IPS-18a (cell line): ENCODE measurements at regions not wholly inside any gene's neighbourhood (a gene's known extent, or its start where the extent isn't known, plus 50 kb on each side); places are given as distances from the start of the nearest gene placed in this dataset.

ENCODE experiments used
- H3K27ac ChIP-seq: one replicate; pipeline ENCODE4 v1.5.1; 2013; ENCODE audit warnings: low read length
- H3K27me3 ChIP-seq: one replicate; pipeline ENCODE4 v1.6.1; 2013; ENCODE audit warnings: mild to moderate bottlenecking, low read length; ENCODE audit not compliant: control insufficient read depth, insufficient read depth
- H3K36me3 ChIP-seq: one replicate; pipeline ENCODE4 v1.6.1; 2013; ENCODE audit warnings: low read depth, low read length; ENCODE audit not compliant: control insufficient read depth
- H3K4me1 ChIP-seq: one replicate; pipeline ENCODE4 v1.6.1; 2013; ENCODE audit warnings: low read depth, low read length; ENCODE audit not compliant: control insufficient read depth
- H3K4me3 ChIP-seq: one replicate; pipeline ENCODE4 v1.5.1; 2013; ENCODE audit warnings: low read length
- H3K9ac ChIP-seq: one replicate; pipeline ENCODE4 v1.6.1; 2013; ENCODE audit warnings: mild to moderate bottlenecking, low read length, moderate library complexity
- H3K9me3 ChIP-seq: one replicate; pipeline ENCODE4 v1.6.1; 2013; ENCODE audit warnings: low read depth, low read length; ENCODE audit not compliant: control insufficient read depth

DNA sequence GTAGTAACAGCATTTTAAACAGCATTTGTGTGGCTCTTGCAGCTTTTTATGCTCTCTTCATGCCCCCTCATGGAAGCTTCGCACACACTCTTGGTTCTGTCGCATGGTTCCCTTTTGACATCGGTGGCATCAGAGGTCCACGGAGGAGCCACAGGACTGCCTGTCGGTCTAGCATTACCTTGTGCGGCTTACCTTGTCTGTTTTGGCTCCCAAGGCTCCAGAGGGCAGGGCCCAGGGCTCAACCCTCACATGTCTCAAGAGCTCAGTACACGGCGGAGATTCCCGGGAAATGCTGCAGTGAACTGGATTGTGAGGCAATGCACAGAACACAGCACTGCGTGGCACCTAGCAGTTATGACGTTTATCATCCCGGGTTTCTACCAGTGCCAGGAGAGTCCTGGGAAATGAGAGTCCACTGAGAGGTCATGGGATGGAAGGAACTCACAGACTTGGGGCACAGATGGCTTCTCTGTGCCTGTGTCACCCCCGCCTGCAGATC lies 1015.8 kb downstream of the TBC1D22A start:
- Histone ChIP-seq H3K27me3 (no peaks in the 10 kb centered on the region), H3K9me3 (no peaks in the 10 kb centered on the region), H3K4me1 (peaks cover 11% of the 10 kb centered on the region), H3K4me3 (no peak overlapping the region), H3K27ac (no peak overlapping the region), H3K36me3 (no peaks in the 10 kb centered on the region), H3K9ac (no peak overlapping the region)

DNA sequence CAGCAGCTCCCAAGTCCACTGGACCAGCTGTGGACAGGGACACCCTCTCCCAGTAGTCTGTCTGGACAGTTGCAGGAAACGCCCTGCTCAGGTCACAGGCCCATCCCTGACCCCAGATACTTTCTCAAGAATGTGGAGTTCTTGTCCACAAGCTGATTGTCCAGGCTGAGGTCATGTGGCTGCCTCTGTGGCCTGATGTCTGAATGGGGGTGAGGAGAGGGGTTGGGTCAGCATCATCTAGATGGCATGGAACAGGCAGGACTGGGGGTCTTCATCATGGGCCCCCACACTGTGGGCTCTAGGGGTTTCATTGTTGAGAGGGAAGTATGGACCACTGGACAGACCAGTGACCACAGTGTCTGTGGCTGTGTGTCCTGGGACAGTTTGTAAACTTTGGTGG lies 1015.0 kb downstream of the TBC1D22A start:
- Histone ChIP-seq H3K4me3 (no peak overlapping the region), H3K9me3 (no peaks in the 10 kb centered on the region), H3K9ac (no peak overlapping the region), H3K4me1 (peaks cover 11% of the 10 kb centered on the region), H3K27me3 (no peaks in the 10 kb centered on the region), H3K36me3 (no peaks in the 10 kb centered on the region), H3K27ac (no peak overlapping the region)

- Histone ChIP-seq H3K4me1 (peaks cover 11% of the 10 kb centered on the region), H3K4me3 (no peak overlapping the region), H3K9me3 (no peaks in the 10 kb centered on the region), H3K36me3 (no peaks in the 10 kb centered on the region), H3K9ac (no peak overlapping the region), H3K27ac (no peak overlapping the region), H3K27me3 (no peaks in the 10 kb centered on the region)
Measured at GRCh38 chr22:47776329-47776728, 1013.9 kb downstream of the TBC1D22A start.

DNA sequence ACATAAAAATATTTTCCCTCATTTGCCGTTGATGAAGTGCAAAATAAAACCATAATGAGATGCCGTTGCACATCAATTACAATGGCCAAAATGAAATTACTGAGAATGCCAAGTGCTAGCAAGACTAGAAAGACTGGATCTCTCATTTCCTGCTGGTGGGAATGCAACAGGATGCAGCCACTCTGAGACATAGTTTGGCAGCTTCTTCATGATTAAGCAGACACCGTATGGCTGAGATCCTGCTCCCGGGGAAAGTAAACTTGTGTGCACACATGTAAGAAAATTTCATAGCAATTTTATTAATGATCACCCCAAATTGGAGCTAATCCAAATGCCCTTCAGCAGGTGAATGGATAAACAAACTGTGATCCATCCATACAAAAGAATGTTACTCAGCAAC lies 1013.2 kb downstream of the TBC1D22A start:
- no peak overlapping the region for H3K4me3 ChIP-seq
- H3K36me3 ChIP-seq, result no peaks in the 10 kb centered on the region
- no peak overlapping the region for H3K27ac ChIP-seq
- no peaks in the 10 kb centered on the region for H3K9me3 ChIP-seq
- no peaks in the 10 kb centered on the region for H3K27me3 ChIP-seq
- H3K9ac ChIP-seq, result no peak overlapping the region
- peaks cover 11% of the 10 kb centered on the region for H3K4me1 ChIP-seq

DNA sequence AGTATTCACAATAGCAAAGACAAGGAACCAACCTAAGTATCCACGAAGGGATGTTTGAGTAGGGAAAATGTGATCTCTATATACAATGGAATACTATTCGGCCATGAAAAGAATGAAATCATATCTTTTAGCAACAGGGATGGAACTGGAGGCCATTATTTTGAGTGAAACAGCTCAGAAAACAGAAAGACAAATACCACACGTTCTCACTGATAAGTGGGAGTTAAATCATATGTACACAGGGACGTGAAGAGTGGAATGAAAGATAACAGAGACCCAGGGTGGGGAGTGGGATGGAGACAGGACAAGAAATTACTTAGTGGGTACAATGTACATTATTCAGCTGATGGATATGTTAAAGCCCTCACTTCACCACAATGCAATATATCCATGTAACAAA lies 1012.7 kb downstream of the TBC1D22A start:
- Histone ChIP-seq H3K27me3 (no peaks in the 10 kb centered on the region), H3K4me1 (peaks cover 11% of the 10 kb centered on the region), H3K9ac (no peak overlapping the region), H3K27ac (no peak overlapping the region), H3K9me3 (no peaks in the 10 kb centered on the region), H3K4me3 (no peak overlapping the region), H3K36me3 (no peaks in the 10 kb centered on the region)

GRCh38 chr22:47773635-47774034 lies 1011.2 kb downstream of the TBC1D22A start:
- Histone ChIP-seq H3K4me1 (peaks cover 11% of the 10 kb centered on the region), H3K9me3 (no peaks in the 10 kb centered on the region), H3K27me3 (no peaks in the 10 kb centered on the region), H3K9ac (no peak overlapping the region), H3K27ac (no peak overlapping the region), H3K36me3 (no peaks in the 10 kb centered on the region), H3K4me3 (no peak overlapping the region)

DNA sequence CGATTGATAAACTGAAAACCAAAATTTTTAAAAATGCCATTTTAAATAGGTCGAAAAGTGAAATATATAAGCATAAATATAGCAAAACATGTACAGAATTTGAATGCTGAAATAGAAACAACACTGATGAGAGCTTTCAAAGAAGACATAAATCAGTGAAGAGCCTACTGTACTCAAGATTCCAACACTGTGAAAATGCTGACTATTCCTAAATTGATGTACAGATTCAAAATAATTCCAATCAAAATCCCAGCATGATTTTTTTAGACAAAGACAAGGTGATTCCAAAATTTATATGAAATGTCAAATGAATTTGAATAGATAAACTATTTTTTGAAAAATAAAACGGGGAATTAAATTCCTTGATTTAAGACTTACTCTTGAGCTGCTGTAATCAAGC lies 1010.4 kb downstream of the TBC1D22A start:
- Histone ChIP-seq H3K27ac (no peak overlapping the region), H3K27me3 (no peaks in the 10 kb centered on the region), H3K4me1 (peaks cover 11% of the 10 kb centered on the region), H3K9ac (no peak overlapping the region), H3K4me3 (no peak overlapping the region), H3K36me3 (no peaks in the 10 kb centered on the region), H3K9me3 (no peaks in the 10 kb centered on the region)

DNA sequence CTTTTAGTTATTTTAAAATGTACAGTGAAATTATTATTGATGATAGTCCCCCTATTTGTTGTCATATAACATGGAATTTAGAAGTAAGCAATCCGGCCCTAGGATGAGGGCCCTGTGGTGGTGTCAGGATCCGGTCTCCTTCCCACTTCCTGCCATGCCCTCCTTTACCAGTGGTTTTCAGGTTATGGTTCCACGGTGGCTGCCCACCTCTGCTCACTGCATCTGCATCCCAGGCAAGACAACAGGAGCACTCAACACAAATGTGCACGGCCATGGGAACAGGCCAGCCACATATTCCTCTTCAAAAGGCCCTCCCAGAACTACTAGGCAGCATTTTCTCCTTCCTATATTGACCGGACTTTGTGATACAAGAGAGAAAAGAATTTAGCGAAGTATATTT lies 1007.2 kb downstream of the TBC1D22A start:
- no peak overlapping the region for H3K4me3 ChIP-seq
- H3K4me1 ChIP-seq, result peaks cover 6% of the 10 kb centered on the region
- no peaks in the 10 kb centered on the region for H3K27me3 ChIP-seq
- H3K9ac ChIP-seq, result no peak overlapping the region
- no peaks in the 10 kb centered on the region for H3K36me3 ChIP-seq
- no peak overlapping the region for H3K27ac ChIP-seq
- no peaks in the 10 kb centered on the region for H3K9me3 ChIP-seq

DNA sequence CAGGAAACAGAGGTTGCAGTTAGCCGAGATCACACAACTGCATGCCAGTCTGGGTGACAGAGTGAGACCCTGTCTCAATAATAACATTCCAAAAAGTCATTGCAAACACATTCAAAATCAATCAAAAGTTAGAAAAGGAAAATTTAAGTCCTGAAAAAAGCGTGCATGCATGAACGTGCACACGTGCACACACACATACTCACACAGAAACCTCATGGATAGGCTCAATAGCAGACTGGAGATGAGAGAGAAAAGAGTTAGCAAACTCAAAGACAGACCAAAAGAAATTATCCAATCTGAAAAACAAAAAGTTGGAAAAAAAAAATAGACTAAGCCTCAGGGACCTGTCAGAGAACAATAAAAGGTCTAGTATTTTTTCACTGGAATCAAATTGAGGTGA lies 1005.6 kb downstream of the TBC1D22A start:
- Histone ChIP-seq H3K27ac (no peak overlapping the region), H3K36me3 (no peaks in the 10 kb centered on the region), H3K9ac (no peak overlapping the region), H3K27me3 (no peaks in the 10 kb centered on the region), H3K9me3 (no peaks in the 10 kb centered on the region), H3K4me3 (no peak overlapping the region), H3K4me1 (no peaks in the 10 kb centered on the region)

DNA sequence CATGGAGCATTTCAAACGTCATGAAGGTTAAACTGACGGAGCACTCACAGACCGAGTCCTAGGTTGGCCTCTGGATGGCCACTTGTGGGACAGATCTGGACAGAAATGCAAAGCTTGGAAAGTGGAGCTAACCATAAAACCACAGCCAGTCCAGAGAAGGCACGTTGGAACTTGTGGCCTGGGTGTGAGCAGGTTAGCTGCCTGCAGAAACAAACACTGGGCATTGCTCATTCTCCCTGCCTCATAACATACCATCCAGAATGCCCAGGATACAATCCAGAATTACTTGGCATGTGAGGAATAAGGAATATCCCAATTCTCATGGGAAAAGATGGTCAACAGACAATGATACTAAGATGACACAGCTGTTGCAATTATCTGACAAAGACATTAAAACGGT lies 1005.0 kb downstream of the TBC1D22A start:
- Histone ChIP-seq H3K4me3 (no peak overlapping the region), H3K4me1 (no peaks in the 10 kb centered on the region), H3K9me3 (no peaks in the 10 kb centered on the region), H3K36me3 (no peaks in the 10 kb centered on the region), H3K27me3 (no peaks in the 10 kb centered on the region), H3K9ac (no peak overlapping the region), H3K27ac (no peak overlapping the region)

- Histone ChIP-seq H3K9ac (no peak overlapping the region), H3K9me3 (no peaks in the 10 kb centered on the region), H3K4me3 (no peak overlapping the region), H3K4me1 (no peaks in the 10 kb centered on the region), H3K36me3 (no peaks in the 10 kb centered on the region), H3K27me3 (no peaks in the 10 kb centered on the region), H3K27ac (no peak overlapping the region)
Measured at GRCh38 chr22:47765757-47766156, 1003.3 kb downstream of the TBC1D22A start.

- H3K27me3 ChIP-seq, result no peaks in the 10 kb centered on the region
- no peak overlapping the region for H3K9ac ChIP-seq
- no peak overlapping the region for H3K4me3 ChIP-seq
- H3K4me1 ChIP-seq, result no peaks in the 10 kb centered on the region
- no peaks in the 10 kb centered on the region for H3K9me3 ChIP-seq
- no peak overlapping the region for H3K27ac ChIP-seq
- no peaks in the 10 kb centered on the region for H3K36me3 ChIP-seq
Measured at GRCh38 chr22:47762141-47762540, 999.7 kb downstream of the TBC1D22A start.
